GM19397 (cell line): ENCODE measurements at regions not wholly inside any gene's neighbourhood (a gene's known extent, or its start where the extent isn't known, plus 50 kb on each side); places are given as distances from the start of the nearest gene placed in this dataset.

Experiments used
- ATAC-seq: cut with Tn5 transposase; IDR thresholded peaks from one replicate; pipeline ENCODE4 v1.9.1; 2021; ENCODE audit warnings: mild to moderate bottlenecking, moderate library complexity; ENCODE audit not compliant: unreplicated experiment

DNA sequence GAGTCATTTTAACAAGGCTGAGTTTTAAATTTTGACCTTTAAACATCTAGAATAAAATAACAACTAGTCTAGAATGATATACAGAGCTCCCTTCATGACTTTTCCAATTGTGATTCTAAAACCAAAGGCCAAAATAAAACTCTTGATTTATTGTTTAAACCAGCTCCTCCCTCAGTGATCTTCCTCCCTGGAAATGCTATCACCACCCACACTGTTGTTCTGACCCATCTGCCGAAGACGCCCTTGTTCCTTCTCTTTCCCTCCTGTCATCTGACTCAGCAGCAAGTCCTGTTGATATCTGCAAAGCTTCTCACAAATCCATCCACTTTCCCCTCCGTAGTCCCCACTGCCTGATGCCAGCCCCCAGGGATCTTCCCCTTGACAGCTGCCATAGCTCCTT is 231.6 kb upstream of the DYNLRB2 start:
- no peak for ATAC-seq

DNA sequence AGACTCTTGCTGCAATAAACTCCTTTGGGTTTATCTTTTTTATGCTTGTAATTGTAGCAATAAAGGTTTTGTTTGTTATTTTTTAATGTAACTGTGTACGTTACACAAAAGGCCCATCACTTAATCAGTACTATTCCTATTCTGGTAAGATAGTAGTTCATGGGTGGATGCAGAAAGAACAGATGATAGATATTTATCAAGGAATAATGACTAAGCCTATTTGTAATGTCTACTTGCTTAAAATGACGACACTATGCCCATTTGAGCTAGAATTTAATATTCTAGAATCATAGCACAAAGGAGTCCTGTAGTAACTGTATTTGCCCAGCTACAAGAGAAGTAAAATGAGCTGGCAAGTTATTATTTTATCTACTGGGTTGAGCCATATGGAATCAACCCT is 235.4 kb upstream of the DYNLRB2 start:
- ATAC-seq, result no peak

DNA sequence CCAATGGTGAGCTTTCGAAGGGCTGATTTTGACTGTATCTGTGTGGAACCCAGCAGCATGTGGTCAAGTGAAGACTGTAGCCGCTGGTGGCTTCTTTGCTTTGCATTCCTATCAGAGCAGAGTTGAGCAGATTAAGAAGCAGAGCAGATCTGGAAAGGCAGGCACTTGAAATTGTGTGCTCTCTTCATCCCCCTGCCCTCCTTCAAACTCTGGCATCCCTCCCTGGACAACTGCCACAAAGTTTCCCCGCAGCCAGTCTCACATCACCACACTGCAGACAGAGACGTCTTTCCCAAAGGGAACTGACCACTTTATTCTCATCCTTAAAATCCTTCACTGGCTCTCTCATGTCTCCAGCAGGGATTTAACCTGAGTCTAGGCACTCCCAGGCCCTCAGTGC is 237.1 kb upstream of the DYNLRB2 start:
- no peak for ATAC-seq

- ATAC-seq, result no peak
Observed at GRCh38 chr16:80300876-80301275, 239.9 kb upstream of the DYNLRB2 start.

DNA sequence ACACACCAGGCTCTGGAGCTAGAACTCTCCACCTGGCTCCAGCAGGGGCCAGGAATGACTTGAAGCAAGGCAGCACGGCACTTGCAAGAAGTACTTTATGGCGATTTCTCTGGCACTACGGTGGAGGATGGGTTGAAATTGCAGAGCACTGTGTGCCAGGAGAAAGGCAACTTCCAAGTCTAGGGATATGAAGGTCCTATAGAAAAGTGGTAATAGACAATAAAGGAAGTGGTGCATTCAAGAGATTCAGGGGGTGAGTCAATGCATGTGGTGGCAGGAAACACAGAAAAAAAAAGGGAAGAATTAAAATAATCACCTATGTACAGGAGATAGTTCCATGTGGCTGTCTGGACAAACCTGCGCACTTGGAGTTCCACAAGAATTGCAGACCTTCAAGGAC is 240.3 kb upstream of the DYNLRB2 start:
- ATAC-seq, result no peak

DNA sequence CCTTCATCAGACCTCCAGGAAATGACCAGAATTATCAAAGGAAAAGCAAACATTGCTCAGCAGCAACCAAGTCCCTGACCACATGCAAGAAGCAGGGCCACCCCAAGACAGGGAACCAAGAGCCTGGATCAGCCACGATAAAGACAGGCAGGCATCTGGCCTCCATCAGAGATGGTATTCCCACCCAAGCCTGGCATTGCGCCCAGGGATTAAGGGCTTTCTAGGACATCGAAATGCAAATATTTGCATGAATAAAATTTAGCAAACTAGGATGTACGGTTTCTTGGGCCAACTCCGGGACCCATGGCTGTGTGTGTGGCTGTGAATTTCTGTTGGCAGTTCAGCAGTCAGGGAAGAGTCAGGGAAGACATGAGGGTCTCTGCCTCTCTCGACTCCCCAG is 241.4 kb upstream of the DYNLRB2 start:
- no peak for ATAC-seq

DNA sequence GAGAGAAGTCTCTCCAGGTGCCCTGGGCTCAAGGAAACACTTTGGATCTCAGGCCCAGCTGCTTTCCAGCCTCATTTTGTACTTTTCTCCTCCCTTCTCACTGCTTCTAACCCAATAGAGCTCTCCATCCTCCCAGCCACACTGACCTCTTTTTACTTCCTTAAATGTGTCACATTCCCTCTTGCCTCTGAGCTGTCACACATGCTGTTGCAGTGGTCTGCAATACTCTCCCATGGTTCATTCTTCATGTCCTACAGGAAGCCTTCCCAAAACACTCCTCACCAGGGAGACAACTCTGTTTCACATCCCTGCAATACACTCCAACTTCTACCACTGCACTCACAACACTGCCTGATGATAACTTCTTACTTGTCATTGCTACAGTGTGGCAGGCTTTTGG is 242.1 kb upstream of the DYNLRB2 start:
- no peak for ATAC-seq

GRCh38 chr16:80296034-80296433 is 244.8 kb upstream of the DYNLRB2 start:
- no peak for ATAC-seq

- ATAC-seq, result no peak
Observed at GRCh38 chr16:80294172-80294571, 246.6 kb upstream of the DYNLRB2 start.

DNA sequence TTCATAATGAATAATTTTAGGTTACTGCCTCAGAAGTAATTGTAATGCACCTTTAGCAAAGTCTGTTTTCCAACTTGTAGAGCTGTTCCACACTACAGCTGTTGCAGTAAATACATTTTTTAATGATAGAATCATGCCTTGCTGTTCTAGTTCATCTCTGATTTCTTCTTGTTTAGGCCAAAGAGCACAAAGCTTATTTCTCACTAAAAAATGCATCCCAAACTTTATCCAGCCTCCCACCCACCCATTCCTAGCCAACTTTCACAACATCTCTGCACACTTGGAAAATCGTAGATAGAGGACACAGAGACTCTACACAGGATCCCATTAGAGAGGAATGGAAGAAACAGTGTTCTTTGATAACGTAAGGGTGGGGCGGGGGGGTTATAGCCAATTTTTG is 252.2 kb upstream of the DYNLRB2 start:
- ATAC-seq, result no peak

GRCh38 chr16:80287674-80288073 is 253.1 kb upstream of the DYNLRB2 start:
- ATAC-seq, result no peak

- ATAC-seq, result no peak
Observed at GRCh38 chr16:80285104-80285503, 255.7 kb upstream of the DYNLRB2 start.

DNA sequence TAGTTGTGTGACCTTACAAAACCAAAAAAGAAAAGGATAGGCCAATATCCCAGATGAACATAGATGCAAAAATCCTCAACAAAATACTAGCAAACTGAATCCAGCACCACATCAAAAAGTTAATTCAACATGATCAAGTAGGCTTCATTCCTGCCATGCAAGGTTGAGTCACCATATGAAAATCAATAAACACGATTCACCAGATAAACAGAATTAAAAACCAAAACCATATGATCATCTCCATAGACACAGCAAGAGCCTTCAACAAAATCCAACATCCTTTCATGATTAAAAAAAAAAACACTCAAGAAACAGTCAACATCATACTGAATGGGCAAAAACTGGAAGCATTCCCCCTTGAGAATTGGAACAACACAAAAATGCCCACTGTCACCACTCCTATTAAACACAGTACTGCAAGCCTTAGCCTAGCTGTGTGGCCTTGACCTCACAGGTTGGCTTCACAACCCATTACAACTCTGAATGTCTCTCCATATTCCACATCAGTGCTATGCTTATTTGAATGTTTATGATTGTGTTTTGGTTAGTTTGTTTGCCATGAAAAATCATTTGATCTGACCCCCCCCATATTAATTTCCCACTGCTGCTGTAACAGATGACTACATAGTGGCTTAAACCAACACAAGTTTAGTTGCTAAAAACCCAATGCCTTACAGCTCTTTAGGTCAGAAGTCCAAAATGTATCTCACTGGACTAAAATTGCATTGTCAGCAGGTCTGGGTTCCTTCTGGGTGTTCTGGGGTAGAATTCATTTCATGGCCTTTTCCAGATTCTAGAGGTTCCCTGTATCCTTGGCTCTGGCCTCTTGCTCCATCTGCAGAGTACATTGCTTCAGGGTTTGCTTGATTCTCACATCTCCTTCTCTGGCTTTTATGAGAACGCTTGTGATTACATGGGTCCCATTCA is 257.1 kb upstream of the DYNLRB2 start:
- no peak for ATAC-seq

DNA sequence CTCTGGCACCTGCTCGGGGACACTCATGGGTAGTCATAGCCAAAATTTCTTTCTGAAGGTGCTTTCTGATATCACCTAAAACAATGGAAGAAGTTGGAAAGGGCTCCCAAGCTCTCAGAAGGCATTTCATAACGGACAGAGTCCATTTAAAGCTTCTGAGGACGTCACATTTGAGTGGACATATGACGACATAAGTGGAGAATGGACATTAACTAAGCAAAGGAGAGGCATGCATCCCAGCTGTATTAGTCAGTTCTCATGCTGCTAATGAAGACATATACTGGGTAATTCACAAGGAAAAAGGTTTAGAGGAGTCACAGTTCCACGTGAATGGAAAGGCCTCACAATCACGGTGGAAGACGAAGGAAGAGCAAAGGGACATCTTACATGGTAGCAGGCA is 260.2 kb upstream of the DYNLRB2 start:
- no peak for ATAC-seq

DNA sequence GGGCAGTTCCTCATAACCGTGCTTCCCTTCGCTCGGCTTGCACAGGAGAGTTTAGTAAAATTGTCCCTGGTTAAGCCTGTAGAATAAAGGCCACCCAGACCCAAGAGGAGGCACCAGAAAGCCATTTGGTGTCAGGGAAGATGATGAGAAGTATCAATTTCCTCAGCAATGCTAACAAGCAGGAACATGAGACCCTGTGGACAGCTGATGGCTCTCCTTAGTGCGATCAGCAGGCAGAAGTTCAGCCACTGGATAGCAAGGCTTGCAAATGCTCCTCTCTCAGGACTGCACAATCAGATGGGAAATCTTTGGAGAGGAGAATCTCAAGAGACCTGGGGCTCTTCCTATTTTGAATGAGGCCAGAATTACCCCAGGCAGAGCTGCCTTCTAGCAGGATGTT is 261.1 kb upstream of the DYNLRB2 start:
- no peak for ATAC-seq

DNA sequence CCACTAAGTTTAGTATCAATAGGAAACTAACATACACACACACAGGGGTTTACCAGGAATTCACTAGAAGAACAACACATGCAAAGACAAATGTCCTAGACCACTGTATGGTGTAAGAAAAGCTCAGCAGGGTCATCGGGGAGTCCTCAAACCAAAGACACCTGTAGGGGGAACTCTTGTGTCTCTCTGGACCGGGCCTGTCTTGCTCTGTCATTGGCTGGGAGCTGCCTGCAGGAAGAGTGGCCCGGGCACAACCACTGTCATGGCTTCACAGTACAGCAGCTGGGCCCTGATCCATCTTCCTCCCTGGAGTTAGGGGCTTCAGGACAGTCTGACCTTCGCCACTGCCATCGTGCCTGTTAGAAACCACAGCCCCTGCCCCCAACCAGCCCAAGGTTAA is 263.6 kb upstream of the DYNLRB2 start:
- no peak for ATAC-seq

GRCh38 chr16:80274576-80275191 is 266.1 kb upstream of the DYNLRB2 start:
- ATAC-seq, result no peak

DNA sequence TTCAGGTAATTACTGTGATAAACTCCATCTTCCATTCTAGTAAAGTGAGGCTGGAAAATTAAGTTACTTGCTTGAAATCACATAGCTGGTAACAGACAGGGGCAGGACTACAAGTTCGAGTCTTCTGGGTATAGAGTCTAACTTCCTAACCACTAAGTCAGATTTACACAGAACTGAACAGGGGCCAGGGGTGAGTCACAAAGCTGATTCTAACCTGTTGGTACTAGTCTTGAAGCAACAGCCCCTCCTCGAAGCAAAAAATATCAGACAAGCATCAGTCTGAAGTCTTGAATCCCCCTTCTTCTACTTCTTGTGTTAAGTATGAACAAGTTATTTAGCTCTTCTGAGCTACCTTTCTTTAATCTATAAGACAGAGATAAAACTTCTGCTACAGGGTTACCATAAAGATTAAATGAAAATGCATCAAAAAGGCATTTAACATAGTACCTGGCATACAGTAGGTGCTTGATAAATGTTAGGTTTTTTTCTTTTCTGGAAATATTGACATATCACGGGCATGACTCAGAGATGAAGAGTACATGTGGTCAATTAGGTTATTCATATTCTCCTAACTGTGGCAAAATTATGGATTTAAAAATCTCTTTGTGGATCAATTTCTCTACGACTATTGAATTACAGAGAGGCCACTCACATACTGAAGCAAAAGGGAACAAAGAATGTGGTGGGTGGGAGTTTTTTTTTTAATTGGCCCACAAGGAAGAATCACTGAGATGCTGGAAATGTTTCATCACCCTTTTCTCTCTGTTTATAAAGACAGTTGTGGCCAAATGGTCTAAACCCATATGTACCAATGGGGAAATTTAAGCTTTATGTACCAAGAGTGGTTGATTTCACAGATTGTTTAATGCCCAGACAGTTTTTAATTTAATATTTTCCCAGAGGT is 266.9 kb upstream of the DYNLRB2 start:
- no peak for ATAC-seq

GRCh38 chr16:80265624-80266306 is 275.0 kb upstream of the DYNLRB2 start:
- ATAC-seq, result no peak

DNA sequence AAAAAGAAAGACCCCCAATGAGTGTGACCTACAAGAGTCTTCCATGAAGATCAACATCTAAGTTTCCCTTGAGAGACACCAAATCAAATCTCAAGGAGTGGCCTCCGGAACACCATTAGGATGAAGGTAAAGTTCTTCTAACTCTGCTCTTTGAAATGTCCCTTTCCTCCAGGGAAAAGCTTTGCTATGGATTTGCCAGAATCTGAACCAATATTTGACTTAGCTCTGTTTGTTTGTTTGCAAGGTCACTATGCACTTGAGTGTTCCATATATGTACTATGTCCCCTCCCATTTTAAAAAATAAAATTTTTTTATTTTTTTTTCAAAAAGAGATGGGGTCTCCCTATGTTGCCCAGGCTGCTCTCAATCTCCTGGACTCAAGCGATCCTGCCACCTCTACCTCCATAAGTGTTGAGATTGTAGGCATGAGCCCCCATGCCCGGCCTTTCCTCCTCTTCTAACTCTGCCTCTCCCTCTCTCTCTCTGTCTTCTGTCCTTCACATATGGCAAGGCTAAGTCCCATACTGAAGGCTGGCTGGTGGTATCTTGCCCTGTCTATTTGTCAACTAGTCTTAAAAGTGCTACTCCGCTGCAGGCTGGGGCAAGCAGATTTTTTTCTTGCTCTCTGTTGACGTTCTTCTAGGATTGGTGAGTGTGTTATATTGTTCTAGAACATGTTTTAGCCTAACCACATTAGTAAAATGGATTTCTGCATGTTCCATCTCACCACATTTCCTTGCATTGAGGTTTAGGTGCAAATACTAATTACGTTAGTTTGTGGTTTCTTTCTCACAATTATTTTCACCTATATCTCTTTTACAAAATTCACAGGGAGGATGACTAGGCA is 276.7 kb upstream of the DYNLRB2 start:
- no peak for ATAC-seq
